Central memory CD4-positive, alpha-beta T cell (primary cell): ENCODE measurements at regions not wholly inside any gene's neighbourhood (a gene's known extent, or its start where the extent isn't known, plus 50 kb on each side); places are given as distances from the start of the nearest gene placed in this dataset.

ENCODE experiments used
- DNase-seq: peaks from one replicate; pipeline ENCODE4 v3.0.0; 2022

GRCh38 chr9:17894501-17895160, 315.8 kb downstream of the SH3GL2 start:
- no peak for DNase-seq

GRCh38 chr9:17900606-17901005, 321.7 kb downstream of the SH3GL2 start:
- DNase-seq: no peak

GRCh38 chr9:17905366-17905765, 326.5 kb downstream of the SH3GL2 start:
- DNase-seq: no peak

GRCh38 chr9:17905781-17906175, 326.9 kb downstream of the SH3GL2 start:
- no peak for DNase-seq

GRCh38 chr9:17906176-17906840, 327.4 kb downstream of the SH3GL2 start:
- no peak for DNase-seq

- DNase-seq: no peak
Measured at GRCh38 chr9:17906841-17907778, 328.2 kb downstream of the SH3GL2 start.

- DNase-seq: no peak
Measured at GRCh38 chr9:17907779-17908508, 329.1 kb downstream of the SH3GL2 start.

- no peak for DNase-seq
Measured at GRCh38 chr9:17926246-17926645, 347.4 kb downstream of the SH3GL2 start.

GRCh38 chr9:17927616-17928015, 348.8 kb downstream of the SH3GL2 start:
- no peak for DNase-seq

GRCh38 chr9:17928228-17928627, 349.4 kb downstream of the SH3GL2 start:
- no peak for DNase-seq

GRCh38 chr9:17928768-17929167, 349.9 kb downstream of the SH3GL2 start:
- no peak for DNase-seq

GRCh38 chr9:17929506-17929905, 350.6 kb downstream of the SH3GL2 start:
- no peak for DNase-seq

GRCh38 chr9:17930071-17930470, 351.2 kb downstream of the SH3GL2 start:
- no peak for DNase-seq

- DNase-seq: no peak
Measured at GRCh38 chr9:17936365-17936764, 357.5 kb downstream of the SH3GL2 start.

- no peak for DNase-seq
Measured at GRCh38 chr9:17938035-17938655, 359.3 kb downstream of the SH3GL2 start.

GRCh38 chr9:17942498-17942897, 363.6 kb downstream of the SH3GL2 start:
- no peak for DNase-seq

GRCh38 chr9:17955409-17955808, 376.5 kb downstream of the SH3GL2 start:
- no peak for DNase-seq

GRCh38 chr9:17958363-17958762, 379.5 kb downstream of the SH3GL2 start:
- DNase-seq: no peak

- DNase-seq: no peak
Measured at GRCh38 chr9:17962747-17963146, 383.9 kb downstream of the SH3GL2 start.

- no peak for DNase-seq
Measured at GRCh38 chr9:17963498-17963897, 384.6 kb downstream of the SH3GL2 start.

- no peak for DNase-seq
Measured at GRCh38 chr9:17967731-17968130, 388.9 kb downstream of the SH3GL2 start.

- no peak for DNase-seq
Measured at GRCh38 chr9:17969232-17969631, 390.4 kb downstream of the SH3GL2 start.
